Thoracic aorta (tissue), 2 donors: ENCODE measurements at regions not wholly inside any gene's neighbourhood (a gene's known extent, or its start where the extent isn't known, plus 50 kb on each side); places are given as distances from the start of the nearest gene placed in this dataset.
"Not testable (repeated sequence)": the region's sequence is repeated elsewhere in the genome, so short reads cannot be mapped to it uniquely, and the experiment has no call there.

Experiments used
- ATAC-seq: fragments of 150-250 bp; one replicate; pipeline ENCODE4 v1.8.0; 2017; ENCODE audit warnings: low read depth; ENCODE audit not compliant: insufficient number of reproducible peaks, low FRiP score
- DNase-seq: peaks from one replicate; pipeline ENCODE4 v3.0.0-alpha.2; 2020; ENCODE audit warnings: low spot score
- H3K27ac ChIP-seq, 2 donors: fragments of 200-600 bp; sonication (generic); 1 replicate in 1 of 2; 2 replicates in 1 of 2; pipeline ENCODE4 v1.5.1; 2016; ENCODE audit warnings: mild to moderate bottlenecking in 2 of 2, moderate library complexity in 2 of 2
- H3K27me3 ChIP-seq: fragments of 200-600 bp; sonication (generic); replicated peaks from 2 replicates; pipeline ENCODE4 v1.6.0; 2016; ENCODE audit warnings: mild to moderate bottlenecking; ENCODE audit not compliant: insufficient read depth
- H3K36me3 ChIP-seq: fragments of 200-600 bp; sonication (generic); one replicate; pipeline ENCODE4 v1.5.1; 2016
- H3K4me1 ChIP-seq, 2 donors: fragments of 200-600 bp; sonication (generic); 1 replicate in 1 of 2; 2 replicates in 1 of 2; pipeline versions ENCODE4 v1.5.1 to v1.6.0; 2016; ENCODE audit warnings: low read depth in 2 of 2, mild to moderate bottlenecking in 1 of 2; ENCODE audit not compliant: control insufficient read depth in 1 of 2
- H3K4me3 ChIP-seq: fragments of 200-600 bp; sonication (generic); 2 replicates; pipeline ENCODE4 v1.5.1; 2016; ENCODE audit warnings: mild to moderate bottlenecking
- H3K9me3 ChIP-seq: fragments of 200-600 bp; sonication (generic); 2 replicates; pipeline ENCODE4 v1.5.1; 2016

GRCh38 chr2:111430817-111431661 is 310.3 kb downstream of the BCL2L11 start:
- not testable (repeated sequence) for H3K4me1 ChIP-seq, H3K9me3 ChIP-seq, H3K27ac ChIP-seq, H3K4me3 ChIP-seq, H3K36me3 ChIP-seq, DNase-seq, H3K27me3 ChIP-seq, ATAC-seq

- H3K4me1 ChIP-seq, H3K36me3 ChIP-seq, DNase-seq, H3K4me3 ChIP-seq, H3K27ac ChIP-seq, H3K27me3 ChIP-seq, H3K9me3 ChIP-seq, ATAC-seq: not testable (repeated sequence)
Observed at GRCh38 chr2:111432423-111432822, 311.7 kb downstream of the BCL2L11 start.

GRCh38 chr2:111432916-111433499 is 312.3 kb downstream of the BCL2L11 start:
- not testable (repeated sequence) for H3K4me1 ChIP-seq, ATAC-seq, H3K4me3 ChIP-seq, H3K9me3 ChIP-seq, DNase-seq, H3K36me3 ChIP-seq, H3K27me3 ChIP-seq, H3K27ac ChIP-seq

- H3K36me3 ChIP-seq, DNase-seq, H3K27me3 ChIP-seq, H3K27ac ChIP-seq, ATAC-seq, H3K4me3 ChIP-seq, H3K9me3 ChIP-seq, H3K4me1 ChIP-seq: not testable (repeated sequence)
Observed at GRCh38 chr2:111433892-111434607, 313.3 kb downstream of the BCL2L11 start.

- not testable (repeated sequence) for DNase-seq, H3K9me3 ChIP-seq, H3K4me3 ChIP-seq, H3K4me1 ChIP-seq, ATAC-seq, H3K27me3 ChIP-seq, H3K27ac ChIP-seq, H3K36me3 ChIP-seq
Observed at GRCh38 chr2:111434608-111434939, 313.9 kb downstream of the BCL2L11 start.

GRCh38 chr2:111435553-111436310 is 315.0 kb downstream of the BCL2L11 start:
- H3K9me3 ChIP-seq, ATAC-seq, H3K27me3 ChIP-seq, H3K36me3 ChIP-seq, H3K4me3 ChIP-seq, H3K4me1 ChIP-seq, H3K27ac ChIP-seq, DNase-seq: not testable (repeated sequence)

GRCh38 chr2:111436411-111436810 is 315.7 kb downstream of the BCL2L11 start:
- not testable (repeated sequence) for H3K9me3 ChIP-seq, H3K4me3 ChIP-seq, H3K27ac ChIP-seq, DNase-seq, H3K27me3 ChIP-seq, H3K4me1 ChIP-seq, ATAC-seq, H3K36me3 ChIP-seq

- H3K9me3 ChIP-seq, H3K27ac ChIP-seq, H3K4me1 ChIP-seq: not testable (repeated sequence)
Observed at GRCh38 chr2:111437288-111437990, 316.7 kb downstream of the BCL2L11 start.

GRCh38 chr2:111438161-111438560 is 317.4 kb downstream of the BCL2L11 start:
- not testable (repeated sequence) for H3K9me3 ChIP-seq, H3K36me3 ChIP-seq, H3K4me1 ChIP-seq, H3K27me3 ChIP-seq, H3K4me3 ChIP-seq, DNase-seq, ATAC-seq, H3K27ac ChIP-seq

More at GRCh38 chr2:111437288-111437990, 316.7 kb downstream of the BCL2L11 start:
- not testable (repeated sequence) for ATAC-seq, DNase-seq, H3K27me3 ChIP-seq, H3K36me3 ChIP-seq, H3K4me3 ChIP-seq

- not testable (repeated sequence) for ATAC-seq
Observed at GRCh38 chr2:111439237-111439636, 318.5 kb downstream of the BCL2L11 start.

GRCh38 chr2:111441614-111442013 is 320.9 kb downstream of the BCL2L11 start:
- not testable (repeated sequence) for H3K9me3 ChIP-seq, ATAC-seq, H3K27ac ChIP-seq, H3K27me3 ChIP-seq, H3K36me3 ChIP-seq, H3K4me3 ChIP-seq, DNase-seq, H3K4me1 ChIP-seq

More at GRCh38 chr2:111439237-111439636, 318.5 kb downstream of the BCL2L11 start:
- H3K4me3 ChIP-seq, H3K36me3 ChIP-seq, H3K9me3 ChIP-seq, H3K27ac ChIP-seq, H3K4me1 ChIP-seq, H3K27me3 ChIP-seq, DNase-seq: not testable (repeated sequence)
